HS-5 (cell line): ENCODE measurements at regions not wholly inside any gene's neighbourhood (a gene's known extent, or its start where the extent isn't known, plus 50 kb on each side); places are given as distances from the start of the nearest gene placed in this dataset.
"Not testable (repeated sequence)": the region's sequence is repeated elsewhere in the genome, so short reads cannot be mapped to it uniquely, and the experiment has no call there.

Experiments
- DNase-seq: peaks from one replicate; pipeline ENCODE4 v3.0.0-alpha.2; 2012; ENCODE audit warnings: low read depth

- DNase-seq, result no peak
Measured at GRCh38 chr6:37078814-37079213, 73.4 kb downstream of the FGD2 start.

- DNase-seq, result no peak
Measured at GRCh38 chr6:37081042-37081607, 75.7 kb downstream of the FGD2 start.

GRCh38 chr6:37082390-37083130 is 77.1 kb downstream of the FGD2 start:
- DNase-seq, result no peak

GRCh38 chr6:37083243-37084138 is 78.0 kb downstream of the FGD2 start:
- no peak for DNase-seq

DNA sequence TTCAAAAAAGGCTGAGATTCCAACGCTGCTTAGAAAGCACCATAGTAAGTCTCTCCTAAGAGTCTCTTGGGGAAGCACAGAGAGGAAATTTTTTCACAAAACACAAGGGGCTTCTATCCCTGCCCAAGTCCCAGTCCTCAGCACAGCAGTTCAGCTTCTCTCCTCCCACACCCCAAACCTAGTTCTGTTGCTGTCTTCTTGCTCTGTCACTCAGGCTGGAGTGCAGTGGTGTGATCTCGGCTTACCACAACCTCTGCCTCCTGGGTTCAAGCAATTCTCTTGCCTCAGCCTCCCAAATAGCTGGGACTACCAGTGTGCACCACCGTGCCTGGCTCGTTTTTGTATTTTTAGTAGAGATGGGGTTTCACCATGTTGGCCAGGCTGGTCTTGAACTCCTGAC is 79.2 kb downstream of the FGD2 start:
- DNase-seq, result not testable (repeated sequence)

DNA sequence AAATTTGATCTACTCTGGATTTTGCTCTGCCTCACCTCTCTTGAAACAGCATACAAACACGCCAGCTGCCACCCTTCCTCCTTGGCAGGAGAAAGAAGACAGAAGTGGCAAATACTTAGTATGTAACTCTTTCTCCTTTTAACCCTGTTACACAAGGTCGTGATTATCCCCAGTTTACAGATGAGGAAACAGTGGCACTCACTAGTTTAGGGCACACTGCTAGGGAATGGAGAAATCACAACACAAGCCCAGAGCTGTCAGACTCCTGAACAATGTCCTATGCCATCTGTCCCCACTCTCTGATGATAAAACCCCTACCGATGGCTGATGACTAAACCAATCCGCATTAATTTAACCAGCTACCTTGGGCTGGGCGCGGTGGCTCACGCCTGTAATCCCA is 79.7 kb downstream of the FGD2 start:
- DNase-seq, result no peak

DNA sequence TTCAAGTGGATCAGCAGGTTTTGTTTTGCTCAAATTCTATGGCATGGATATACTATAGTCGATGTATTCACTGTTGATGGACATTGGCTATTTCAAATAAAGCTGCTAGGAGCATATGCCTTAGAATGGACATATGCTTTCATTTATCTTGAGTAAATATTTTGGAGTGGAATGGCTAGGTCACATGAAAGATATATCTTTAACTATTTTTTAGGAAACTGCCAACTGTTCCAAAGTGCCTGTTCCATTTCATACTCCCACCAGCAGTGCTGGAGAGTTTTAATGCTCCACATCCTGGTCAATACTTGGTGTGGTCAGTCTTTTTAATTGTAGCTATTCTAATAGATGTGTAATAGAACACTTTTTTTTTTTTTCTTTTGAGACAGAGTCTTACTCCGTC is 81.1 kb upstream of the PIM1 start:
- DNase-seq, result no peak

- DNase-seq, result no peak
Measured at GRCh38 chr6:37089783-37090182, 80.2 kb upstream of the PIM1 start.

- not testable (repeated sequence) for DNase-seq
Measured at GRCh38 chr6:37091104-37091503, 78.8 kb upstream of the PIM1 start.

GRCh38 chr6:37091586-37091985 is 78.4 kb upstream of the PIM1 start:
- DNase-seq, result not testable (repeated sequence)

DNA sequence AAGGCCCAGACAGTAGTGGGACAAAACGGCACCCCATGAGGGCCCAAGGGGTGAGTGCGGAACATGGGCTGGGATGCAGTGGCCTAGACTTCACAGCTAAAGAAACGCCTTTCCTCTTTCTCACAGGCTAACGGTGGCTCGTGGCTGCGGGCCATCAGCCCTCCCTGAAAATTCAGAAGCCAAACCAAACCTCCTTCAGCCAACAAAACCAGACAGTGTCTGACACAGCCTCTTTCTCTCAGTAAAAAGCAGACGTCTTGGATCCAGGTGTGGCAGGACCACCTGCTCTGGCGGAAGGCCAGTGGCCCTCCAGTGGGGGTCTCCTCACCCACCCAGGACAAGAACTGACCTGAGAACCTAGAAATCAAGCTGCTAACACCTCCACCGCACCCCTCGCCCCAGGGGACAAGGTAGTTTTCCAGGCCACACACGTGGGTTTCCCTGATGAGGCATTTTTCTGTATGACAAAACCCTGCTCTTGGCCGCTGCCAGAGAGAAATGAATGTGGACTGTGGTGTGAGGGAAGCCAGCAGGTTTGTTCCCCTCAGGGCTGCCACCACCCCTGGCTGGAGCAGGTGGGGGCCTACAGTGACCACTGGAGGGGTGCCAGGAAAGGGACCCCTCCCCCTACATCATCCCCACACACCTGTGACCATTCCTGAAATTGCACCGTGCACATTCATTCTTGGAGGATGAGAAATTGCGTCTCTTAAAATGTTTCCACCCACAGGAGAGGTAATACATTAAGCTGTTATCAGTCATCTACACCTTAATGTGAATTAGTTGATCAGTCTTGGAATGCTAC is 76.8 kb upstream of the PIM1 start:
- no peak for DNase-seq

DNA sequence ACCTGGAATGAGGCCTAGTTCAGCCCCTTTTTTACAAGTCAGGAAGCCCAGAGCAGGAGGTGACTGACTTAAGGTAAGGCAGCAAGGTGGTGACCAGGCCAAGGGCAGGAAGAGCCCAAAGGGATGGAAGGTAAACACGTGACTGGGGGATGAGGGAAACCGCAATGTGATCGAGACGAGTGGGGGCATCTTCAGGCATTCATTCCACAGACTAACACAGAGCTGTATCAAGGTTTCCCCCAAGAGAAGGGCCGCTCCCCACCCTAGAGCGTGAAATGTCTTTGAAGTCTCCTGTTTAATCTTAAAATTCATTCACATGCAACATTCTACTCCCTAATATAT is 76.3 kb upstream of the PIM1 start:
- no peak for DNase-seq

DNA sequence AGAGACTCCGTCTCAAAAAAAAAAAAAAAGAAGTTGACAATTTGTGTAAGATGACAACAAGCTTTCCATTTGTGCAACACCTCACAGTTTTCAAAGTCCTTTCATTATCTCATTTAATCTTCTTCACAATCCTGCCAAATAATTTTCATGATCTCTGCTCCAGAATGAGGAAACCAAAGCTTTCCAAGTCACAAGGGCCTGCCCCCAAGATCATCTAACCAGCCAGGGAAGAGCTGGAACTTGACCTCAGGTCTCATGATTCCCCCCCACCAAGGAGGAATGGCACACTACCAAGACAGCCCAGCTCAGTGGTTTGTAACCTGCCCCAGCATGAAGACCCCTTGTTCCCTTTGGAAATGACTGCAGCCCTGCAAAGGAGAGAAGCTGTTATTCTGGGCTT is 74.0 kb upstream of the PIM1 start:
- no peak for DNase-seq

DNA sequence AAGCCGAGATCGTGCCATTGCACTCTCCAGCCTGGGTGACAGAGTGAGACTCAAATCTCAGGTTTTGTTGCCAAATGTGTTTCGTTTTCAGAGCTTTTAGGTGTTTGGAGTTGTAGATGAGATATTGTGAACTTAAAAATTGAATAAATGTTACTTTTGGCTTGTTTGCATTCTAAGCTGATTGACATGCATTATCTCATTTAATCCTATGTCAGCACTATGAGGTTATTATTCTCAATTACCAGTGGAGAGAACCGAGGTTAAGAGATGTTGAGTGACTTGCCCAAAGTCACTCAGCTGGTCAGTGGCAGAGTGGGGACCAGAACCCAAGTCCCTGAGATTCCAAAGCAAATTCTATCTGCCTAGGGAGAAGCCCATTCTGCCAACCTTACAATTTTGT is 72.6 kb upstream of the PIM1 start:
- DNase-seq, result no peak

GRCh38 chr6:37099442-37099841 is 70.5 kb upstream of the PIM1 start:
- DNase-seq, result no peak

GRCh38 chr6:37100745-37101144 is 69.2 kb upstream of the PIM1 start:
- no peak for DNase-seq

- DNase-seq, result no peak
Measured at GRCh38 chr6:37101991-37102298, 68.0 kb upstream of the PIM1 start.

- peak; percentile 47 for DNase-seq
Measured at GRCh38 chr6:37102299-37103168, 67.4 kb upstream of the PIM1 start.

GRCh38 chr6:37103169-37104039 is 66.5 kb upstream of the PIM1 start:
- DNase-seq, result no peak

- DNase-seq, result no peak
Measured at GRCh38 chr6:37104824-37105147, 65.2 kb upstream of the PIM1 start.
